Cardiac septum (tissue), 1 donor: ENCODE measurements at regions not wholly inside any gene's neighbourhood (a gene's known extent, or its start where the extent isn't known, plus 50 kb on each side); places are given as distances from the start of the nearest gene placed in this dataset. TPM values are rescaled to one million over a fixed set of nuclear protein-coding genes. Genes with fewer than 3 reads are reported as not detected.
"Not testable (repeated sequence)": the region's sequence is repeated elsewhere in the genome, so short reads cannot be mapped to it uniquely, and the experiment has no call there.

Experiments
- DNase-seq: peaks from one replicate; pipeline ENCODE4 v3.0.0-alpha.2; 2020; ENCODE audit warnings: low spot score
- intact Hi-C: fragments of 100-400 bp; cut with DNase I; formaldehyde crosslinking; loops from one replicate; pipeline ENCODE4 v1.14.0; 2022
- microRNA-seq: library from miRNA; unstranded; fragments of <30 nt; microRNA quantifications from one replicate; pipeline ENCODE4 v1.2.0, GENCODE V29; 2020
- donor health status: DM: no; HTN: no; CAD: no.

DNA sequence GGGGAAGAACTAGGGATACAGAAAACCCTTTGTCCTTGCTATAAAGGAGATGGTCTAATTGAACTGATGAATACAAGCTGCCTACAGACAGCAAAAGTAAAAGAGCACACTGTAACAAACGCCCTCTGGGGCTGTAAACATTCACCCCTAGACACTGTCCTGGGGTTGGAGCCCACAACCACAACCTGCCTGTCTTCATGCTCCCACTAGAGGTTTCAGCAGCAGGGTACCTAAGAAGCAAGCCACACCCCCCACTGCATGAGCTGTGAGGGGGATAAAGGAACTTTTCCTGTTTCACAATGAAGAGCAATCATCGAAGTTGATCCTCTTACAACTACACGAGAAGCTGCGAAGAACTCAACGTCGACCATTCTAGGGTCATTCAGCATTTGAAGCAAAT lies 90.5 kb upstream of the LUZP2 start:
- intact Hi-C loops: no loop called here
- no peak for DNase-seq

DNA sequence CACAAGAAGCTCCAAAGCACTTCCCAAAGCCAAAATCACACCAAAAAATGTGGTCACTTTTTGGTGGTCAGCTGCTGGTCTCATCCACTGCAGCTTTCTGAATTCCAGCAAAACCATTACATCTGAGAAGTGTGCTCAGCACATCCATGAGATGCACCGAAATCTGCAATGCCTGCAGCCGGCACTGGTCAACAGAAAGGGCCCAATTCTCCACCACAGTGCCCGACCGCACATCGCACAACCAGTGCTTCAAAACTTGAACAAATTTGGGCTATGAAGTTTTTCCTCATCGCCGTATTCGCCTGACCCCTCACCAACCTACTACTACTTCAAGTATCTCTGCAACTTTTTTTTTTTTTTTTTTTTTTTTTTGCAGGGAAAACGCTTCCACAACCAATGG lies 89.9 kb upstream of the LUZP2 start:
- intact Hi-C loops: no loop called here
- DNase-seq: no peak

DNA sequence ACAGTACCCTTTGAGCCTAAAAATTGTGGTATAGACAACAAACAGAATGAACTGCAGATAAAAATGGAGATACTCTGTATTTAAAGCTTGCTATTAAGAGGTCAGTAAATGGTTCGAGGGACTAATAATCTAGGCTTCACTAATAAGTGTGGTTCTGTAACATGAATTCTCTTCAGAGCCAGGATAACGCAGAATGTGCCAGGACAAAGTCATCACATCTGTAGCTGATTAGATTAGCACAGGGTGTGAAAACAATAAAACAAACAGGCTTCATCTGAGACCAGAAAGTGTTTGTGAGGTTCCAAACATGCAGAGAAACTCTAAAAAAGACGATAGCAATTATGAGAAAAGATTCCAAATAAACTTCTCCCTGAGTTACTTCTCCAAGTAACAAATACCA lies 89.1 kb upstream of the LUZP2 start:
- DNase-seq: no peak
- intact Hi-C loops: no loop called here

DNA sequence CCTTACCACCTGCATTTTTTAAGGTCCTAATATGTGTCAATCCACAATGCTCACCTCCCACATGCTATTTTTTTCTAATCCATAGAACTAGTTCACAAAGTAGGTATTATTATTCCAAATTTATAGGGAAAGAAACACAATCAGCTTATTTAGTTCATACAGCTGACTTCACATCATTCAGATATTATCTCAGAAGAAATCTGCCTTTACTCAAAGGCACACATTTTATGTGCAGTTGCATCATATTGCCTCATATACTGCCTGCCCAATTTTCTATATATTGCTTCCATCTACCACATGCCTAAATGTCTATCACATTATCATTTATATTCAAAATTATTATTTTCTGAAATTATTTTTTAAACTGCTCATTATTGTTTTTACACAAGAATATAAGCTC lies 88.7 kb upstream of the LUZP2 start:
- intact Hi-C loops: no loop called here
- no peak for DNase-seq

DNA sequence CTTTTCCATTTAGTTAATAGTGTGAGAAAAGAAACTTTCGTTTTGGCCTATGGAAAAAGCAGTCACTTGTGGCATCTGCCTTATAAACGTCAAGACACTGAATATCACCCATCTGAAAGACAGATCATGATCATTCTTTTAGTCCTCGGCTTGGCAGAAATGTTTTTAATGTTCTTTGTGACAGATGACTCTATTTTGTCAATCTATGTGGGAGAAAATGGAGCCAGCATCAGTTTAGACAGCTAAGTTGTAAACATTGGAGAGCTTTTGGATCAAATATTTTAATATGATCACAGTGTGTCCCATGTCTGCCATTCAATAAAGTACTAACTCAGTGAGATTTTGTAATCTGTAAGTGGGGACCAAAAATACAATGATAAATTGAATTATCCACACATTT lies 85.1 kb upstream of the LUZP2 start:
- DNase-seq: no peak
- intact Hi-C loops: no loop called here

DNA sequence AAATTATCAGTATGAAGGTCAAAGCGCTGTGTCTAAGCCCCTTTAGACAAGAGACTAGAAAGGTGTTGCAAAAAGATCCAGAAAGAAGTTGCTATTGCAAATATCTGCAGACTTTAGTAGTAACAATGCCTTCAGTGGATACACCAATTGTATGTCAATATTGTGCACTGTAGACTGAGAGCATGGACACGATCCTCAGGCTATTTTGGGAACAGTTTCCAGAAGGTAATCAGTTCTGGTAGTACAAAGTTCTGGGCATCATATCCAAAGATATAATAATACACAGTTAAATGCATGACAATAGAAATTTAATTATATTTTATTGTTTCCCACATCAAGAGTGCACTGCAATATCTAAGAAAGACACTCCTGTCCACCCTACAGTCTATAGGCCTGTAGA lies 84.1 kb upstream of the LUZP2 start:
- DNase-seq: no peak
- intact Hi-C loops: no loop called here

DNA sequence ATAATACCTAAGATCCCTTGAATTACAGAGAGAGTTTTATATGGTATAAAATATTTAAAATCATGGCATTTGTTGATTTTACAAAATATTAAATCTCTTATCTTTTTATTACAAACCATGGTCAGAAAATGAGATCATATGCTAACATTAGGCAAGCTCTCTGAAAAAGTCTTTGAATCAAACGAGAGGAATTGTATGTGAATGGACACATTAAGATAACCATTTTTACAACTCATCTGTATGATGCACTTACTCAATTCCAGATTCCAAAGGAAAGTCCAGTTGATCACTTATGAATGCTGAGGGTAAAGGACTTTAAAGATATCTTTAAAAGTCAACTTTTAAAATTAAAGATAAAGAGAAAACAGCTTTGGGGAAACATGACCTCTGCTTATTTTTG lies 83.5 kb upstream of the LUZP2 start:
- no peak for DNase-seq
- intact Hi-C loops: no loop called here

DNA sequence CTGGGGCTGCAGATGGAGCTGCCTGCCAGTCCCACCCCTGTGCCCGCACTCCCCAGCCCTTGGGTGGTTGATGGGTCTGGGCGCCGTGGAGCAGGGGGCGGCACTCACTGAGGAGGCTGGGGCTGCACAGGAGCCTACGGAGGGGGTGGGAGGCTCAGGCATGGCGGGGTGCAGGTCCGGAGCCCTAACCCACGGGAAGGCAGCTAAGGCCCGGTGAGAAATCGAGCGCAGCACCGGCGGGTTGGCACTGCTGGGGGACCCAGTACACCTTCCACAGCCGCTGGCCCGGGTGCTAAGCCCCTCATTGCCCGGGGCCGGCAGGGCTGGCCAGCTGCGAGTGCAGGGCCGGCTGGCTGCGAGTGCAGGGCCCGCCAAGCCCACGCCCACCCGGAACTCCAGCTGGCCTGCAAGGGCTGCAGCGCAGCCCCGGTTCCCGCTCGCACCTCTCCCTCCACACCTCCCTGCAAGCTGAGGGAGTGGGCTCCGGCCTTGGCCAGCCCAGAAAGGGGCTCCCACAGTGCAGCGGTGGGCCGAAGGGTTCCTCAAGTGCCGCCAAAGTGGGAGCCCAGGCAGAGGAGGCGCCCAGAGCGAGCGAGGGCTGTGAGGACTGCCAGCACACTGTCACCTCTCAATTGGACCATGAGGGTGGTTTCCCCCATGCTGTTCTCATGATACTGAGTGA lies 80.8 kb upstream of the LUZP2 start:
- DNase-seq, intact Hi-C loops: not testable (repeated sequence)

DNA sequence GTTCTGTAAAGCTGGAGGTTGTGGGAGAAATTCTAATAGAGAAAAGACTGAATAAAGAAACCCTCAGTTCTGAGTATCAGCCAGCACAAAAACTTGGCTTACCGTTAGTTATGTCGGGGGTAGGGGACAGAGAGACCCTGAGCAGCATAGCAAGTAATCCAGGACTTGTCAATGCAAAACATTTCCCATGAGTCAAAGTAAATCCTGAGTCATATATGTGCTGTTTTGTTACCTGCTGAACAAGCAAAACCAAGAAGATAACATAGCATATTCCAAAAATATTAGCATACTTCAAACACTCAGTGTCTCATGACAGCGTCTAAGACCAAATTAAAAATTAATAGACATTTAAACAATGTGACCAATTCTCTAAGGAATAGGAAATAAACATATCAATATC lies 75.1 kb upstream of the LUZP2 start:
- DNase-seq: no peak
- intact Hi-C loops: no loop called here

DNA sequence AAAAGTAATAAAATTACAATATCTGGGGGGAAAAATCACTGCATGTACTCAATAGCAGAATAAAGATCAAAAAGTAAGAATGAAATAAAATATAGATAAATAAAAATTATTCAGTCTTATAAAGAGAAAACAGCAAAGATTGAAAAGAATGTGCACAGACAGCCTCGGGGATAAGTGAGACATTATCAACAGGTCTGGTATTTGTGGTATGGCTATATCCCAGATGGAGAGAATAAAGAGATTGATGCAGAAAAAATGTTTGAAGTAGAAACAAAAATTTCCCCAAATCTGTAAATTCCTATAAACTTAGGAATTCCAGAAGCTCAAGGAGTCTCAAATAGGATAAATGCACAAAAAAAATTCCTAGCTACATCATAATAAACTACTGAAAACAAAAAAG lies 74.5 kb upstream of the LUZP2 start:
- DNase-seq: no peak
- intact Hi-C loops: no loop called here

DNA sequence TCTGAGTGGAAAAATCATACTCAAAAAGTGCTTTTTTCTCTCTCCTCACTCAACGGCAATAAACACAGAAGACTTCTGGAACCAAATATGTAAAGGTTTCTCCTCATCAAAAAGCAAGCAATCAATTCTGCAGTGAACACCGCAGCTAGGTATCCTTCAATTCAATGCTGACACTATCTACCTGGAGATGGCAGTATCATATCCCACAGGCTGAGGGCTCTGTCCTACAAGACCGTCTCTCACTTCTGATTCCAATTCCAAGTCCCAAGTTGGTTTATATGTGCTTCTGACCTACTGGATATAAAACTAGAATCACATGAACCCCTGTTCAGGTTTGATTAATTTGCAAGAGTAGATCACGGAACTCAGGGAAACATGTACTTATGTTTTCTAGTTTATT lies 59.7 kb upstream of the LUZP2 start:
- no peak for DNase-seq
- intact Hi-C loops: no loop called here

Small RNA genes in the stretch of these regions (microRNA-seq; reads per million reads assigned to microRNA genes)
- gene MIR8054: not detected
